Stimulated activated naive B cell treated with anti-CD40 and anti-IgM and Interleukin-4, amounts not matched to agents 10 μg/mL and 1 μg/mL and 100 μg/mL, for 72 hours (primary cell): ENCODE measurements at regions not wholly inside any gene's neighbourhood (a gene's known extent, or its start where the extent isn't known, plus 50 kb on each side); places are given as distances from the start of the nearest gene placed in this dataset.

ENCODE experiments used
- ATAC-seq, 2 donors: fragments of 150-1000 bp; cut with Tn5 transposase; replicated peaks; 2 replicates each; pipeline ENCODE4 v1.10.0; 2021; ENCODE audit warnings: moderate library complexity in 1 of 2
- DNase-seq: peaks from one replicate; pipeline ENCODE4 v3.0.0; 2021
- H3K27ac Mint-ChIP-seq: one replicate; pipeline ENCODE4 v1.8.0; 2022; ENCODE audit warnings: mild to moderate bottlenecking, mixed read lengths
- H3K27me3 Mint-ChIP-seq, 2 donors: one replicate each; pipeline ENCODE4 v1.8.0; 2022; ENCODE audit warnings: mixed read lengths in 2 of 2
- H3K36me3 Mint-ChIP-seq, 2 donors: one replicate each; pipeline ENCODE4 v1.8.0; 2022; ENCODE audit warnings: mixed read lengths in 2 of 2, mild to moderate bottlenecking in 1 of 2
- H3K4me1 Mint-ChIP-seq, 2 donors: one replicate each; pipeline ENCODE4 v1.8.0; 2022; ENCODE audit warnings: mixed read lengths in 2 of 2, mild to moderate bottlenecking in 1 of 2
- H3K4me3 Mint-ChIP-seq, 2 donors: one replicate each; pipeline ENCODE4 v1.8.0; 2022; ENCODE audit warnings: mild to moderate bottlenecking in 2 of 2, mixed read lengths in 2 of 2, moderate library complexity in 1 of 2
- H3K9me3 Mint-ChIP-seq, 2 donors: one replicate each; pipeline ENCODE4 v1.8.0; 2022; ENCODE audit warnings: mixed read lengths in 2 of 2, mild to moderate bottlenecking in 1 of 2

GRCh38 chr2:120785228-120785966 is 49.7 kb downstream of the GLI2 start:
- Mint-ChIP-seq H3K27ac (no peak overlapping the region), H3K27me3 (no peaks in the 10 kb centered on the region), H3K9me3 (no peaks in the 10 kb centered on the region), H3K36me3 (no peaks in the 10 kb centered on the region), H3K4me3 (no peak overlapping the region), H3K4me1 (no peaks in the 10 kb centered on the region)
- no peak for DNase-seq
- no peak for ATAC-seq

GRCh38 chr2:120786038-120786960 is 50.6 kb downstream of the GLI2 start:
- DNase-seq = no peak
- no peaks in the 10 kb centered on the region for H3K27me3 Mint-ChIP-seq
- no peaks in the 10 kb centered on the region for H3K4me1 Mint-ChIP-seq
- no peak overlapping the region for H3K4me3 Mint-ChIP-seq
- ATAC-seq = no peak
- no peaks in the 10 kb centered on the region for H3K36me3 Mint-ChIP-seq
- H3K9me3 Mint-ChIP-seq = no peaks in the 10 kb centered on the region
- H3K27ac Mint-ChIP-seq = no peak overlapping the region

- no peak for DNase-seq
- Mint-ChIP-seq H3K4me3 (no peak overlapping the region), H3K4me1 (no peaks in the 10 kb centered on the region), H3K9me3 (no peaks in the 10 kb centered on the region), H3K27ac (no peak overlapping the region), H3K27me3 (no peaks in the 10 kb centered on the region), H3K36me3 (no peaks in the 10 kb centered on the region)
- ATAC-seq = no peak
Measured at GRCh38 chr2:120787111-120787821, 51.6 kb downstream of the GLI2 start.

GRCh38 chr2:120787822-120788700 is 52.4 kb downstream of the GLI2 start:
- H3K27me3 Mint-ChIP-seq = no peaks in the 10 kb centered on the region
- no peak overlapping the region for H3K27ac Mint-ChIP-seq
- H3K4me1 Mint-ChIP-seq = no peaks in the 10 kb centered on the region
- H3K9me3 Mint-ChIP-seq = no peaks in the 10 kb centered on the region
- ATAC-seq = no peak
- no peak overlapping the region for H3K4me3 Mint-ChIP-seq
- H3K36me3 Mint-ChIP-seq = no peaks in the 10 kb centered on the region
- no peak for DNase-seq

- ATAC-seq (no peak), DNase-seq (no peak)
- Mint-ChIP-seq H3K4me3 (no peak overlapping the region), H3K27me3 (no peaks in the 10 kb centered on the region), H3K27ac (no peak overlapping the region), H3K9me3 (no peaks in the 10 kb centered on the region), H3K4me1 (no peaks in the 10 kb centered on the region), H3K36me3 (no peaks in the 10 kb centered on the region)
Measured at GRCh38 chr2:120791243-120791961, 55.7 kb downstream of the GLI2 start.

GRCh38 chr2:120791962-120792297 is 56.3 kb downstream of the GLI2 start:
- H3K36me3 Mint-ChIP-seq = no peaks in the 10 kb centered on the region
- no peaks in the 10 kb centered on the region for H3K9me3 Mint-ChIP-seq
- no peaks in the 10 kb centered on the region for H3K4me1 Mint-ChIP-seq
- no peak overlapping the region for H3K4me3 Mint-ChIP-seq
- H3K27ac Mint-ChIP-seq = no peak overlapping the region
- ATAC-seq = no peak
- DNase-seq = no peak
- H3K27me3 Mint-ChIP-seq = no peaks in the 10 kb centered on the region

GRCh38 chr2:120793682-120794403 is 58.2 kb downstream of the GLI2 start:
- Mint-ChIP-seq H3K4me3 (no peak overlapping the region), H3K27ac (no peak overlapping the region), H3K36me3 (no peaks in the 10 kb centered on the region), H3K27me3 (no peaks in the 10 kb centered on the region), H3K4me1 (no peaks in the 10 kb centered on the region), H3K9me3 (no peaks in the 10 kb centered on the region)
- no peak for ATAC-seq
- no peak for DNase-seq

GRCh38 chr2:120794716-120795115 is 59.0 kb downstream of the GLI2 start:
- H3K27me3 Mint-ChIP-seq = no peaks in the 10 kb centered on the region
- H3K36me3 Mint-ChIP-seq = no peaks in the 10 kb centered on the region
- H3K9me3 Mint-ChIP-seq = no peaks in the 10 kb centered on the region
- ATAC-seq = no peak
- no peak overlapping the region for H3K27ac Mint-ChIP-seq
- no peaks in the 10 kb centered on the region for H3K4me1 Mint-ChIP-seq
- no peak overlapping the region for H3K4me3 Mint-ChIP-seq
- no peak for DNase-seq

- no peaks in the 10 kb centered on the region for H3K36me3 Mint-ChIP-seq
- ATAC-seq (no peak), DNase-seq (no peak)
- H3K4me1 Mint-ChIP-seq = no peaks in the 10 kb centered on the region
- H3K4me3 Mint-ChIP-seq = no peak overlapping the region
- H3K27me3 Mint-ChIP-seq = no peaks in the 10 kb centered on the region
- no peaks in the 10 kb centered on the region for H3K9me3 Mint-ChIP-seq
- H3K27ac Mint-ChIP-seq = no peak overlapping the region
Measured at GRCh38 chr2:120796094-120796493, 60.4 kb downstream of the GLI2 start.

GRCh38 chr2:120797421-120798221 is 62.0 kb downstream of the GLI2 start:
- H3K27me3 Mint-ChIP-seq = no peaks in the 10 kb centered on the region
- no peak for ATAC-seq
- H3K9me3 Mint-ChIP-seq = no peaks in the 10 kb centered on the region
- no peak overlapping the region for H3K4me3 Mint-ChIP-seq
- H3K36me3 Mint-ChIP-seq = no peaks in the 10 kb centered on the region
- no peak for DNase-seq
- H3K4me1 Mint-ChIP-seq = no peaks in the 10 kb centered on the region
- no peak overlapping the region for H3K27ac Mint-ChIP-seq

GRCh38 chr2:120798567-120799247 is 63.0 kb downstream of the GLI2 start:
- Mint-ChIP-seq H3K9me3 (no peaks in the 10 kb centered on the region), H3K36me3 (no peaks in the 10 kb centered on the region), H3K4me1 (peaks cover 0 to 5% of the 10 kb centered on the region in 2 donors), H3K27ac (no peak overlapping the region), H3K27me3 (no peaks in the 10 kb centered on the region), H3K4me3 (no peak overlapping the region)
- DNase-seq = no peak
- ATAC-seq = peak in 1 of 2 donors; percentile 8

- no peak for DNase-seq
- Mint-ChIP-seq H3K4me1 (peaks cover 2 to 5% of the 10 kb centered on the region in 2 donors), H3K4me3 (no peak overlapping the region), H3K9me3 (no peaks in the 10 kb centered on the region), H3K27ac (no peak overlapping the region), H3K36me3 (no peaks in the 10 kb centered on the region), H3K27me3 (no peaks in the 10 kb centered on the region)
- ATAC-seq = no peak
Measured at GRCh38 chr2:120802158-120802557, 66.5 kb downstream of the GLI2 start.
